ENCODE measurements at regions not wholly inside any gene's neighbourhood (a gene's known extent, or its start where the extent isn't known, plus 50 kb on each side); places are given as distances from the start of the nearest gene placed in this dataset.

- no peak for TF ChIP-seq EZH2 (IDR thresholded peaks at IDR 0.05; ENCODE audit: low read depth, low read length, severe bottlenecking)
- no peak for TF ChIP-seq SRF (IDR thresholded peaks at IDR 0.05; ENCODE audit: low read depth, low read length)
- TF ChIP-seq POLR2A (IDR thresholded peaks at IDR 0.05; ENCODE audit: control extremely low read depth in 1 of 2, low read depth in 2 of 2, low read length in 2 of 2), result no peak
- TF ChIP-seq CTCF (IDR thresholded peaks at IDR 0.05; ENCODE audit: control extremely low read depth in 1 of 3, insufficient read depth in 1 of 3, low read depth in 1 of 3, low read length in 3 of 3), result no peak
- no peak for TF ChIP-seq PHF8 (conservative IDR thresholded peaks at IDR 0.05; ENCODE audit: low read depth, low read length)
- no peak for TF ChIP-seq NANOG (IDR thresholded peaks at IDR 0.05; ENCODE audit: insufficient read depth, low read depth, low read length, poor library complexity, severe bottlenecking)
- TF ChIP-seq POLR2AphosphoS5 (IDR thresholded peaks at IDR 0.05; ENCODE audit: low read depth, low read length), result no peak
- no peak for TF ChIP-seq TAF1 (IDR thresholded peaks at IDR 0.05; ENCODE audit: low read depth, low read length)
- TF ChIP-seq GTF2F1 (IDR thresholded peaks at IDR 0.05; ENCODE audit: borderline replicate concordance, low read depth, low read length), result no peak
- no peak for TF ChIP-seq ATF3 (IDR thresholded peaks at IDR 0.05; ENCODE audit: insufficient read depth, low read depth, low read length)
- no peak for TF ChIP-seq SP1 (IDR thresholded peaks at IDR 0.05; ENCODE audit: low read depth, low read length)
- TF ChIP-seq CEBPB (IDR thresholded peaks at IDR 0.05; ENCODE audit: low read depth, low read length), result no peak
- TF ChIP-seq RFX5 (IDR thresholded peaks at IDR 0.05; ENCODE audit: borderline replicate concordance, low read depth, low read length), result no peak
These were observed 155.2 kb downstream of the ZNF330 start for GRCh38 chr4:141375855-141376254.

Measured in H1 (cell line).